ENCODE measurements at regions not wholly inside any gene's neighbourhood (a gene's known extent, or its start where the extent isn't known, plus 50 kb on each side); places are given as distances from the start of the nearest gene placed in this dataset.

DNA sequence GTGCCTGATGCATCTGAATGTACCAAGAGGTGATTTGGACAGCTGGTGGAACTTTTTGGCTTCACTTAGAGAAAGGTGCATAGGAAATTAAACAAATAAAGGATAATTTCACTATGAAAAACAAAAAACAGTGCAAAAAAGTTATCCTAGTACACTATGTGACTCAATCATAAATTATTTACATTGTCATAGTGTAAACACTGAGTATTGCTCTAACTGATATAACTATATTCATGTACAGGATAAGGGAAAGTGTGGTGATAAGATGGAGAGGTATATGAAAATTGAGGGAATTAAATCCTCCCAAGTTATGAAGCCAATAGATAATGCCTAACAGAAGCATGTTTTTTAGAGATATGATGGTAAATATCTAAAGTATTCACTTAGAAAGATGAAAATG lies 50.2 kb upstream of the CPNE4 start:
- H3K27ac ChIP-seq, result no peak overlapping the region
- TF ChIP-seq, protein P1, sequence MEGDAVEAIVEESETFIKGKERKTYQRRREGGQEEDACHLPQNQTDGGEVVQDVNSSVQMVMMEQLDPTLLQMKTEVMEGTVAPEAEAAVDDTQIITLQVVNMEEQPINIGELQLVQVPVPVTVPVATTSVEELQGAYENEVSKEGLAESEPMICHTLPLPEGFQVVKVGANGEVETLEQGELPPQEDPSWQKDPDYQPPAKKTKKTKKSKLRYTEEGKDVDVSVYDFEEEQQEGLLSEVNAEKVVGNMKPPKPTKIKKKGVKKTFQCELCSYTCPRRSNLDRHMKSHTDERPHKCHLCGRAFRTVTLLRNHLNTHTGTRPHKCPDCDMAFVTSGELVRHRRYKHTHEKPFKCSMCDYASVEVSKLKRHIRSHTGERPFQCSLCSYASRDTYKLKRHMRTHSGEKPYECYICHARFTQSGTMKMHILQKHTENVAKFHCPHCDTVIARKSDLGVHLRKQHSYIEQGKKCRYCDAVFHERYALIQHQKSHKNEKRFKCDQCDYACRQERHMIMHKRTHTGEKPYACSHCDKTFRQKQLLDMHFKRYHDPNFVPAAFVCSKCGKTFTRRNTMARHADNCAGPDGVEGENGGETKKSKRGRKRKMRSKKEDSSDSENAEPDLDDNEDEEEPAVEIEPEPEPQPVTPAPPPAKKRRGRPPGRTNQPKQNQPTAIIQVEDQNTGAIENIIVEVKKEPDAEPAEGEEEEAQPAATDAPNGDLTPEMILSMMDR (conservative IDR thresholded peaks at IDR 0.05), result no peak

GRCh38 chr3:132087356-132087755 lies 52.5 kb upstream of the CPNE4 start:
- TF ChIP-seq, protein P1 (conservative IDR thresholded peaks at IDR 0.05), result no peak
- no peak overlapping the region for H3K27ac ChIP-seq

DNA sequence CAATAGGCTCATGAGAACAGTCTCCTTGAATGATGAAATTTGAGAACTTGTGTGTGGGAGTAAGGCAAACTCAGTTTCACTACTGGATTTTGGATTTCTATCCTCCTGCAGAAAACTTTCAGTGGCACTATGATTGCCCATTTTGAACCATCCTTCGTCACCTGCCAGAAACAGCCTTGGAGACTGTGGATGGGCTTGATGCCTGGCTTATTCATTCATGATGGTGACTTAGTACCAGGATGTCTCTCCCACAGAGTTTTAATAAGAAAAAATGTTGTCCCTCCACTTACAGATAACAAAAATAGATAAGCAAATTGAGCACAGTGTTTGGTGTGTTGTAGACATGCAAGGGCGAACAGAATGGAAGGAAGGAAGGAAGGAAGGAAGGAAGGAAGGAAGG lies 53.5 kb upstream of the CPNE4 start:
- no peak overlapping the region for H3K27ac ChIP-seq
- TF ChIP-seq, protein P1 (conservative IDR thresholded peaks at IDR 0.05), result no peak

- H3K27ac ChIP-seq, result no peak overlapping the region
- TF ChIP-seq, protein P1 (conservative IDR thresholded peaks at IDR 0.05), result no peak
Observed at GRCh38 chr3:132090921-132091320, 56.1 kb upstream of the CPNE4 start.

DNA sequence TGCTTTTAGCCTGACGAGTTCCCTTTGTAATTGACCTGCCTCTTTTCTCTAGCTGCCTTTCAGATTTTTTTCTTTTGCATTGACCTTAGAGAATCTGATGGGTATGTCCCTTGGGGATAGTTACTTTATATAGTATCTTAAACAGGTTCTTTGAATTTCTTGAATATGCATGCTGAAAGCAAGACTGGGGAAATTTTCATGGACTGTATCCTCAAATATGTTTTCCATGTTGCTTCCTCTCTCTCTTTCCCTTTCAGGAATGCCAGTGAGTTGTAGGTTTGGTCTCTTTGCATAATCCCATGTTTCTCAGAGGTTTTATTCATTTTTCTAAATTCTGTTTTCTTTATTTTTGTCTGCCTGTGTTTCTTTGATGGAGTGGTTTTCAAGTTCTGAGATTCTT lies 81.8 kb upstream of the CPNE4 start:
- TF ChIP-seq, protein P1 (conservative IDR thresholded peaks at IDR 0.05), result no peak
- H3K27ac ChIP-seq, result no peak overlapping the region

GRCh38 chr3:132117642-132118041 lies 82.8 kb upstream of the CPNE4 start:
- no peak overlapping the region for H3K27ac ChIP-seq
- TF ChIP-seq, protein P1 (conservative IDR thresholded peaks at IDR 0.05), result no peak

- no peak overlapping the region for H3K27ac ChIP-seq
- TF ChIP-seq, protein P1 (conservative IDR thresholded peaks at IDR 0.05), result no peak
Observed at GRCh38 chr3:132119531-132119930, 84.7 kb upstream of the CPNE4 start.

- TF ChIP-seq, protein P1 (conservative IDR thresholded peaks at IDR 0.05), result no peak
- H3K27ac ChIP-seq, result no peak overlapping the region
Observed at GRCh38 chr3:132124096-132124495, 89.3 kb upstream of the CPNE4 start.
